Islet precursor cell (in vitro differentiated cells): ENCODE measurements at regions not wholly inside any gene's neighbourhood (a gene's known extent, or its start where the extent isn't known, plus 50 kb on each side); places are given as distances from the start of the nearest gene placed in this dataset.

Source experiments
- DNase-seq: peaks from one replicate; pipeline ENCODE4 v3.0.0-alpha.2; 2018

GRCh38 chr9:126095546-126096190 is 231.0 kb upstream of the MVB12B start:
- no peak for DNase-seq

- DNase-seq, result no peak
Observed at GRCh38 chr9:126096340-126096739, 230.3 kb upstream of the MVB12B start.

GRCh38 chr9:126097679-126098078 is 228.9 kb upstream of the MVB12B start:
- no peak for DNase-seq

GRCh38 chr9:126106404-126106803 is 220.2 kb upstream of the MVB12B start:
- DNase-seq, result no peak

- DNase-seq, result no peak
Observed at GRCh38 chr9:126107693-126108092, 218.9 kb upstream of the MVB12B start.

GRCh38 chr9:126108240-126108639 is 218.4 kb upstream of the MVB12B start:
- peak; percentile 60 for DNase-seq

GRCh38 chr9:126109575-126109974 is 217.1 kb upstream of the MVB12B start:
- DNase-seq, result no peak

- no peak for DNase-seq
Observed at GRCh38 chr9:126111556-126111955, 215.1 kb upstream of the MVB12B start.

- DNase-seq, result peak; percentile 24
Observed at GRCh38 chr9:126112135-126112720, 214.4 kb upstream of the MVB12B start.

GRCh38 chr9:126113176-126113575 is 213.5 kb upstream of the MVB12B start:
- peak; percentile 26 for DNase-seq

GRCh38 chr9:126113756-126114408 is 212.7 kb upstream of the MVB12B start:
- peak; percentile 43 for DNase-seq

GRCh38 chr9:126114409-126114760 is 212.2 kb upstream of the MVB12B start:
- peak; percentile 40 for DNase-seq

GRCh38 chr9:126114850-126115460 is 211.7 kb upstream of the MVB12B start:
- DNase-seq, result peak; percentile 22

GRCh38 chr9:126116351-126117157 is 210.1 kb upstream of the MVB12B start:
- peak; percentile 30 for DNase-seq

- DNase-seq, result peak; percentile 15
Observed at GRCh38 chr9:126117158-126117425, 209.5 kb upstream of the MVB12B start.

- DNase-seq, result peak; percentile 34
Observed at GRCh38 chr9:126117631-126118030, 209.0 kb upstream of the MVB12B start.

GRCh38 chr9:126119731-126120130 is 206.9 kb upstream of the MVB12B start:
- no peak for DNase-seq

GRCh38 chr9:126122901-126123616 is 203.6 kb upstream of the MVB12B start:
- no peak for DNase-seq

GRCh38 chr9:126123927-126124326 is 202.7 kb upstream of the MVB12B start:
- no peak for DNase-seq

GRCh38 chr9:126125177-126125576 is 201.5 kb upstream of the MVB12B start:
- no peak for DNase-seq

GRCh38 chr9:126125577-126125976 is 201.1 kb upstream of the MVB12B start:
- DNase-seq, result no peak

GRCh38 chr9:126125992-126126409 is 200.6 kb upstream of the MVB12B start:
- no peak for DNase-seq

- no peak for DNase-seq
Observed at GRCh38 chr9:126126807-126127206, 199.8 kb upstream of the MVB12B start.
